MM.1S (cell line): ENCODE measurements at regions not wholly inside any gene's neighbourhood (a gene's known extent, or its start where the extent isn't known, plus 50 kb on each side); places are given as distances from the start of the nearest gene placed in this dataset.

Experiments used
- EZH2 ChIP-seq: fragments of 300-600 bp; sonication (generic); optimal IDR thresholded peaks from 2 replicates; pipeline ENCODE3; 2017; ENCODE audit warnings: low read depth, mild to moderate bottlenecking, antibody characterized with exemption, low read length, mixed read lengths
- TF ChIP-seq, protein P1 (sequence below): fragments of 300-600 bp; sonication (generic); IDR thresholded peaks from 2 replicates; pipeline ENCODE4 v1.5.1; 2016; ENCODE audit warnings: antibody characterized with exemption, low read length, mixed read lengths

DNA sequence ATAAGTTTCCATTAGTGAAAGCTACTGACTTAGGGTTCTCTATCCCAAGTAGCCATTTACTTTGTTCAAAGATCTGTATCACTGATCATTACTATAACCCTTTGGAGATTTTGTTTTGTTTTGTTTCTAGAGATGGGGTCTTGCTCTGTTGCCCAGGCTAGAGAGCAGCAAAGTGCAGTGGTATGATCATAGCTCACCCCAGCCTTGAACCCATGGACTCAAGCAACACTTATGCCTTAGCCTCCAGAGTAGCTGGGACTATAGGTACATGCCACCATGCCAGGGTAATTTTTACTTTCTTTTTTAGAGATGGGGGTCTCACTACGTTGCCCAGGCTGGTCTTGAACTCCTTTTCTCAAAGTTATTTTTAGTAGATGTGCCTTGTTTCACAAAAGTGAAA, 154.7 kb downstream of the KCNJ2 start:
- TF ChIP-seq, protein P1, sequence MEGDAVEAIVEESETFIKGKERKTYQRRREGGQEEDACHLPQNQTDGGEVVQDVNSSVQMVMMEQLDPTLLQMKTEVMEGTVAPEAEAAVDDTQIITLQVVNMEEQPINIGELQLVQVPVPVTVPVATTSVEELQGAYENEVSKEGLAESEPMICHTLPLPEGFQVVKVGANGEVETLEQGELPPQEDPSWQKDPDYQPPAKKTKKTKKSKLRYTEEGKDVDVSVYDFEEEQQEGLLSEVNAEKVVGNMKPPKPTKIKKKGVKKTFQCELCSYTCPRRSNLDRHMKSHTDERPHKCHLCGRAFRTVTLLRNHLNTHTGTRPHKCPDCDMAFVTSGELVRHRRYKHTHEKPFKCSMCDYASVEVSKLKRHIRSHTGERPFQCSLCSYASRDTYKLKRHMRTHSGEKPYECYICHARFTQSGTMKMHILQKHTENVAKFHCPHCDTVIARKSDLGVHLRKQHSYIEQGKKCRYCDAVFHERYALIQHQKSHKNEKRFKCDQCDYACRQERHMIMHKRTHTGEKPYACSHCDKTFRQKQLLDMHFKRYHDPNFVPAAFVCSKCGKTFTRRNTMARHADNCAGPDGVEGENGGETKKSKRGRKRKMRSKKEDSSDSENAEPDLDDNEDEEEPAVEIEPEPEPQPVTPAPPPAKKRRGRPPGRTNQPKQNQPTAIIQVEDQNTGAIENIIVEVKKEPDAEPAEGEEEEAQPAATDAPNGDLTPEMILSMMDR = no peak
- TF ChIP-seq EZH2 = no peak
